RWPE1 (cell line): ENCODE measurements at regions not wholly inside any gene's neighbourhood (a gene's known extent, or its start where the extent isn't known, plus 50 kb on each side); places are given as distances from the start of the nearest gene placed in this dataset.

Experiments used
- CTCF ChIA-PET: fragments of 350-600 bp; sonication (Branson Sonifier 250); formaldehyde crosslinking; extraction: SDS; loops from one replicate; lab custom pipeline; 2021; lab: Yijun Ruan, JAX
- POLR2A ChIA-PET: fragments of 400-600 bp; formaldehyde crosslinking; extraction: SDS; loops from one replicate; lab custom pipeline; 2020; ENCODE audit warnings: antibody characterized with exemption; ENCODE audit not compliant: low non-redundant PET; lab: Yijun Ruan, JAX
- DNase-seq: peaks from one replicate; pipeline ENCODE4 v3.0.0; 2012; ENCODE audit warnings: low spot score
- H3K27ac ChIP-seq: fragments of 450-650 bp; 2 replicates; pipeline ENCODE4 v1.5.1; 2017
- CTCF ChIP-seq: fragments of 450-650 bp; conservative IDR thresholded peaks from 2 replicates; pipeline ENCODE4 v1.5.1; 2017; ENCODE audit warnings: low read depth, mild to moderate bottlenecking

- POLR2A ChIA-PET: no interaction called here
- TF ChIP-seq CTCF: no peak
- DNase-seq: no peak
- no peak overlapping the region for H3K27ac ChIP-seq
- CTCF ChIA-PET: no interaction called here
Observed at GRCh38 chr12:103175625-103176024, 218.2 kb downstream of the ASCL1 start.

DNA sequence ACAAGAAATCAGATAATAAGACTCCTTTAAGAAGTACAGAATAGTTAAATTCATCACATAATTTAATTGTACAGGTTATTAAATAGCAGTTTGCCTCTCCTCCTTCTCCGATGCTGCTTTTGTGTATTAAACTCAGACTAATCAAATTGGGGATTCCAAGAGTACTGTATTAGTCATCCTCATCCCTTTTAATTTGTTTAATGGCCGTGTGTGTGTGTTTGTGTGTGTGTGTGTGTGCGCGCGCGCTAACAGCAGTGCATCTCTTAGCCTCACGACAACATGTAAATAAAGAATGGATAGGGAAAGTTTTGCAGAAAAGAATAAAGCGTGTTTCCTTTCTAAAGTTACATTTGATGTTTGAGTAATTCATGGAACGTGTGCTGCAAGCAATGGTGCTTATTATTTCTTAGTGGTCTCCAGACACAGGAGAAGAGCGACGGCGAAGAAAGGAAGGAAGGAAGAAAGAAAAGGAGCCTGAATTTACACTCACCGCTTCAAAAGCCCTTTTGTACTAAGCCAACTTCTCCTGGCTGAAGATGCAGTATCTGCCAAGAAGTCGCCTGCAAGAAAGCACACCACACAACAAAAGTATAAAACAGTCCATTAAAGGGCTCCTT lies 220.3 kb downstream of the ASCL1 start:
- CTCF ChIA-PET: no interaction called here
- TF ChIP-seq CTCF: no peak
- POLR2A ChIA-PET: no interaction called here
- DNase-seq: no peak
- H3K27ac ChIP-seq: no peak overlapping the region

- DNase-seq: no peak
- TF ChIP-seq CTCF: no peak
- ChIA-PET POLR2A (no interaction called here), CTCF (no interaction called here)
- H3K27ac ChIP-seq: no peak overlapping the region
Observed at GRCh38 chr12:103178366-103179080, 221.0 kb downstream of the ASCL1 start.

DNA sequence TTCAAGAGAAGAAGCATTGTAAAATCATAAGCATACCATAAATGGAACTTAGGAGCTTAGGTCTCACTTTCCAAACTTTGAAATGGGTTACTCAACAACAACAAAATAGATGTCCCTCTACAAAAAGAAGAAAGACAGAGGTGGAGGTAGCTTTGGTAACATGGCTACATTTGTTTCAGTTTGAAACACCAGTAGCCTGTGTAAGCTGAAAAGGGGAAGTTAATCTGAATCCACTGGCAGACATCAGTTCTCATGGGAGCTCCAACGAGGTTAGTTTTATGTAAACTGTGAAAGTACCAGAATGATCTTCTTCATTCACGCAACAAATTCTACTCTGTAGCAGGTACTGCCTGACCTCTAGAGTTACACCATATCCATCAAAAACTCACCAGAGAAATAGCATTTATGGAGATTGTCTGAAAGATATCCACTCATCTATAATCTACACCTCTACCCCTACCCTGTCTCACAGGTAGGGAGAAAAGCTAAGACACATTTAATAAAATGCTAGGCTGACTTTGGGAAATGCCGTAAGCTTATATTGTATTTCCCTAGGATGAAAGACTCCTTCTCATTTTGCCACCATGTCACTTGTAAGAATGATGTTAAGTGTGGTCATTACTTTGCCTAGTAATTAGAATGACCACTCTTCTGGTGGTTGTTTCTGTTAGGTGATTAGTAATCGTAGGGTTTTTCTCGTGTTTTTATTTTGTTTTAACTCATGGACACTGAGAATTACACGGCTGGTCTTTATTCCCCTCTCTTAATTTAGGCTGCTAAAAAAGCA lies 224.1 kb downstream of the ASCL1 start:
- CTCF ChIA-PET: interaction anchor here (0.6 kb wide), 2 partner anchors 40 to 326 kb away, joined by 3 to 4 read pairs; no protein-coding TSS in a partner anchor

DNA sequence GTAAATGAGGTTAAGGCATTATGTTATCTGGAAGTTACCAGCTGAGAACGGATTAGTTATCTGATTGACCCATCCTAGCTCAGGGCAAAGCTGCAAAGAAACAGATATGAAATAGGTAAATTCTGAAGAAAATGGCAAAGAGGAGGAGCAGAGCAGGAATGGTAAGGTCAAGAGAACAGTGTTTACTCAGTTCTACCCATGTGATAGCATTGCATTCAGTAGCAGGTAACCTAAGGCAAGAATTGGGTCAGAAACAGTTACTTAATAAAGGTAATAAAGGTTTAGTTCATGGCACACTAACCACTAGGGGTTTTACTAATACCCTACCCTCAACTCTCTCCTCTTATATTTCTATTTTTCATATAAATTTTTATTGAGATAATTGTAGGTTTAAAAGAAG lies 224.8 kb downstream of the ASCL1 start:
- POLR2A ChIA-PET: no interaction called here
- no peak for TF ChIP-seq CTCF
- CTCF ChIA-PET: no interaction called here
- no peak for DNase-seq
- no peak overlapping the region for H3K27ac ChIP-seq

More for the DNA sequence above, 224.1 kb downstream of the ASCL1 start:
- TF ChIP-seq CTCF: no peak
- DNase-seq: no peak
- H3K27ac ChIP-seq: no peak overlapping the region
- POLR2A ChIA-PET: no interaction called here

DNA sequence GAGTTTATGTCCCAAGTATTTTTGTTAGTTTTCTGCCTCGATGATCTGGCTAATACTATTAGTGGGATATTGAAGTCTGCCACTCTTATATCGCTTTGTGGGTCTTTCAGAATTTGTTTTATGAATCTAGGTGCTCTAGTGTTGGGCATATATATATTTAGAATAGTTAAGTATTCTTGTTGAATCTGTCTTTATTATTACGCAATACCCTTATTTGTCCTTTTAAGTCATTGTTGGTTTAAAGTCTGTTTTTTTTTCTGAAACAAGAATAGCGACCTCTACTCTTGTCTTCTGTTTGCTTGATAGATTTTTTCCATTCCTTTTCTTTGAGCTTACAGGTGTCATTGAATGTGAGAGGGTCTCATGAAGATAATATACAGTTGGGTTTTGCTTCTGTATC lies 239.0 kb downstream of the ASCL1 start:
- ChIA-PET POLR2A (no interaction called here), CTCF (no interaction called here)
- H3K27ac ChIP-seq: no peak overlapping the region
- no peak for TF ChIP-seq CTCF
- no peak for DNase-seq
